Hematopoietic multipotent progenitor cell treated with erythropoietin and hydrocortisone succinate and interleukin-3 and kit ligand, for 8 days (in vitro differentiated cells): ENCODE measurements at regions not wholly inside any gene's neighbourhood (a gene's known extent, or its start where the extent isn't known, plus 50 kb on each side); places are given as distances from the start of the nearest gene placed in this dataset.
"Not testable (repeated sequence)": the region's sequence is repeated elsewhere in the genome, so short reads cannot be mapped to it uniquely, and the experiment has no call there.

Experiments
- DNase-seq: peaks from one replicate; pipeline ENCODE4 v3.0.0-alpha.2; 2015

DNA sequence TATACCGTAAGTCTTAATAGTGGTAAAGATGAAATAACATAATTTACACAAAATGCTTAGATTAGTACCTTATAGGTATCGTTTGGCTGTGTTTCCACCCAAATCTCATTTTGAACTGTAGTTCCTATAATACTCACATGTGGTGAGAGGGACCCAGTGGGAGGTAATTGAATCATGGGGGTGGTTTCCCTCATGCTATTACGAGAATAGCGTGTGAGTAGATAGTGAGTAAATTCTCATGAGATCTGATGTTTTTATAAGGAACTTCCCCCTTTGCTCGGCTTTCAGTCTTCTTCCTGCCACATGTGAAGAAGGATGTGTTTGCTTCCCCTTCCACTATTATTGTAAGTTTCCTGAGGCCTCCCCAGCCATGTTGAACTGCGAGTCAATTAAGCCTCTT, 426.3 kb upstream of the POT1 start:
- DNase-seq, result peak; percentile 3

DNA sequence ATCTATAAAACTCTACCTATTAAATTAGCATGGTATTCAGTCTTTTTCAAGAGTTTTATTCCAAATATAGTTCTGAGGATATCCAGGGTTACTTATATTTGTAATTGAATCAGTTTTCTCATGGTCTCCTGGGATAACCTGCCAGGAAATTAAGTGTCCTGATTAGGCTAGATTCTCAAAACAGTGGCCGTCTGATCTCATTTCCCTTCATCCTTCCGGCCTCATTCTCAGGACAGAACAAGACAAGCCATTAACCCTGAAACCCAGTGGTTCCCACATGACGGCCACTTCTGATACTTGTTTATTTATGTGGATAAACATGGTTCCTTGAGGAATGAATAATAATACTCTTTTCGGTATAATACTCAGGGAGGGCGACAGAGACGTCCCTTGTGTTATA, 417.6 kb upstream of the POT1 start:
- no peak for DNase-seq

DNA sequence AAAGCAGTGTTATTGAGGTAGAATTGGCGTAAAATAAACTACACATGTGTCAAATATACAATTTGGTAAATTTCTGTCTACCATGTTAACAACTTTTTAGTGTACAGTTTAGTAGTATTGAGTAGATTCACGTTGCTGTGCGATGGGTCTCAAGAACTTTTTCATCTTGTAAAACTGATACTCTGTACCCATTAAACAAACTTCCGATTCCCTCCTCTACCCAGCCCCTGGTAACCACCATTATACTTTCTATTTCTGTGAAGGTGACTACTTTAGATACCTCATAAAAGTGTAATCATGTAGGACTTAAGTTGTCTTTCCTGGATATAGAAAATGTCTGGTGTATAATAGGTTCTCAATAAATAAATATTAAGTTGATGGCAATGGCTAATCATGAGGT, 408.5 kb upstream of the POT1 start:
- no peak for DNase-seq

DNA sequence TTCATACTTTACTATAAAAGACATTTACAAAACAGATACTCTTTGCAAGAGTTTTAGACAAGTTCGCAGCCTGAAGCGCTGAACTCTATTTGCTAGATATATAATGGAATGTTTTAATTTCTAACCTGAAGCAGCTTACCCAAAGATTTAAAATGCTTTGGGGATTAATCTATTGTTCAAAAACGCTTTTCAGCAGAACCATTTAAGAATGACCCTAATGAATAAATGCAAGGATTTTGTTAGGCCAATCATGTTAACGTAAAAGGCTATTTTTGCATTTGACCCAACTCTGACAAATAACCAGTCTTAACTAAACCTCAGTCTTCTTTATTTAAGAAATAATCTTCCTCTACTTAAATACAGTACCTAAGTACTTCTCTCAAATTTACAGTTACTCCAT, 406.7 kb upstream of the POT1 start:
- DNase-seq, result no peak

DNA sequence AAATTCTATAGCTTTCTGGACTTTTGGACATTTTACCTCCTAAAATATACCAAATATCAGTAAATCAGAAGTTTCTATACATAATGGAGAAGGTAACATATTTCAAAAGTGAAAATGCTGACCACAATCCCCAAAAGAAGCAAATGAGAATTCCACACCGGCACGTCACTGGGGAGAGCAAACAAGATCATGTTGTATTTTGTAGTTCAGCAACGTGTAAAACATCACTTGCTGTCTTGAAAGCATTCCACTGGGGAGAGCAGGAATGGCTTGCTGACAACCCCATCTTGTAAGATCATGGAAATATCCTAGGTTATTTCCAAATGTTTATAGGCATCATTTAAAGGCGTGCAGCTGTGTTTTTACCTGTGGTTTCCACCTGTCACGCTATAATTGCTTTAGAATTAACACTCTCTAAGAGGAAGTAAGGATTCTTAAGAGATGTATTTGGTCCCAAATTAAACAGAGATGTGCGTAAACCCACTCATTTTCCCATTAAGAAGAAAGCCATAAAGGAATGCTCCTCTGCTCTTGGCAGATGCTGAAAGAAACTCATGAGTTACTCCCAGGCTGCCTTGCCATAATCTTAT, 397.1 kb upstream of the POT1 start:
- DNase-seq, result no peak

DNA sequence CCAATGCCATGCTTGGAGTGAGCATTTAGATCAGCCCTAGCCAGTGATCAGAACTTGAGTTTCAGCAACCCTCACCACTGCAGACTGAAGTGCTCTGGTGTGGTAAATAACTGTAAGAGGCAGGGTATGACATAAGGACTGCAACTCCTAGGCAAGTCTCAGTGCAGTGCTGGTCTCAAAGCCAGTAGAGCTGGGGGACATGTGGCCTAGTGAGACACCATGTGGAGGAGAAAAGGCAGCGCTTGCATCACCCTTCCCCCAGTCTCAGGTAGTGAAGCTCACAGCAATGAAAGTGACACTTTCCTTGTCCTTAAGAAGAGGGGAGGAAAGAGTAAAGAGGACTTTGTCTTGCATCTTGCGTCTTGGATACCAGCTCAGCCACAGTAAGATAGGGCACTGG, 386.8 kb upstream of the POT1 start:
- DNase-seq, result peak; percentile 33

DNA sequence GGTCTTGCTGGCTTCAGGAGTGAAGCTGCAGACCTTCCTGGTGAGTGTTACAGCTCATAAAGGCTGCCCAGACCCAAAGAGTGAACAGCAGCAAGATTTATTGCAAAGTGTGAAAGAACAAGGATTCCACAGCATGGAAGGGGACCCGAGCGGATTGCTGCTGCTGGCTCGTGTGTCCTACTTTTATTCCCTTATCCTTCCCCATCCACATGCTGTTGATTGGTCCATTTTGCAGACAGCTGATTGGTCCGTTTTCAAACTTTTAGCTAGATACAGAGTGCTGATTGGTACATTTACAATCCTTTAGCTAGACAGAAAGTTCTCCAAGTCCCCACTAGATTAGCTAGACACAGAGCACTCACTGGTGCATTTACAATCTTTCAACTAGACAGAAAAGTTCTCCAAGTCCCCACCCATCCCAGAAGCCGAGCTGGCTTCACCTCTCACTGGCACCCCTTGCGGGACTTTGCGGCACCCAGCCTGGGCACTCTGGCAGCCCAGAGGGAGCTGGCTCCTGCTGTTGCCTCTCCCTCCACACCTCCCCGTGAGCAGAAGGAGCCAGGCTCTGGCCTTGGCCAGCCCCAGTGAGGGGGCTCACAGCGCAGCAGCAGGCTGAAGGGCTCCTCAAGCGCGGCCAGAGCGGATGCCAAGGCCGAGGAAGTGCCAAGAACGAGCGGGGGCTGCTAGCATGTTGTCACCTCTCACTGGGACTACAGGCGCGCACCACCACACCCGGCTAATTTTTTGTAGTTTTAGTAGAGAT, 369.6 kb upstream of the POT1 start:
- no peak for DNase-seq

DNA sequence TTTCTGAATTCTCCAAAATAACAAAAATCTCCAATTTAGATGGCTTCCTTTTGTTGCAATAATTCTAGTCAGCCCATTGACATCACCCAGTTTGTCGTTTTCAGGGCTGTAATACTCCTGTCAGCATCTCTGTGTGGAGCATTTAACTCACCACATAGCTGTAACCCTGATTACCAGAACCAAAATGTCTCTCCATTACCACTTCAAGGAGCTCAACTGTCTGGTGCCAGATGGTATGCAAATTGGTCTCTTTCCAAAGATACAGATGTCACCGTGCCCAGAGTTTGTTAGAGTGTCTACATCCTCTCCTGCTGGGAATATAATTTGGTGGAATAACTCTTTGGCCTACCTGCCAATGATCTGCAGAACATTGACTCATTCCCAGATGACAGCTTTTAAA, 350.3 kb upstream of the POT1 start:
- no peak for DNase-seq

DNA sequence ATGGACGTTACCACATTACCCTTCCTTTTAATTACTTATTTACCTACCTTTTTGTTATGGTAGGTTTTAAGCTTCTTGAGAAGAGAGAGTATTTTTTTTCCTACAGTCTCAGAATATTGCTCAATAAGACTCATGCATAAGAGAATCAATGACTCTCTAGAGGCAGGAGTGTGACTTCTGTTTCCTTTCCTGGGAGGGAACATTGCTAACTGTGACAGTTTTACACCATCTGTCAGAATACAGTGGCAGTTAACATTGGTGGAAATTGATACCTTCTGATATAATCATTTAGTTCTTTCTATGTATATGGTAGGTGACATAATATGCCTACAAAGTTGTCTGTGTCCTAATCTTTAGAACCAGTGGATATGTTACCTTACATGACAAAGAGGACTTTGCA, 348.7 kb upstream of the POT1 start:
- no peak for DNase-seq

DNA sequence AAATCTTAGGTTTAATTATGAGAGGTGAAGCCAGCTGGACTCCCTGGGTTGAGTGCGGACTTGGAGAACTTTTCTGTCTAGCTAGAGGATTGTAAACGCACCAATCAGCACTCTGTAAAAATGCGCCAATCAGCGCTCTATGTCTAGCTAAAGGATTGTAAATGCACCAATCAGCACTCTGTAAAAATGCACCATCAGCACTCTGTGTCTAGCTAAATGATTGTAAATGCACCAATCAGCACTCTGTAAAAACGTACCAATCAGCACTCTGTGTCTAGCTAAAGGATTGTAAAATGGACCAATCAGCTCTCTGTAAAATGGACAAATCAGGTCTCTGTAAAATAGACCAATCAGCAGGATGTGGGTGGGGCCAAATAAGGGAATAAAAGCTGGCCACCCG, 345.1 kb upstream of the POT1 start:
- DNase-seq, result not testable (repeated sequence)

DNA sequence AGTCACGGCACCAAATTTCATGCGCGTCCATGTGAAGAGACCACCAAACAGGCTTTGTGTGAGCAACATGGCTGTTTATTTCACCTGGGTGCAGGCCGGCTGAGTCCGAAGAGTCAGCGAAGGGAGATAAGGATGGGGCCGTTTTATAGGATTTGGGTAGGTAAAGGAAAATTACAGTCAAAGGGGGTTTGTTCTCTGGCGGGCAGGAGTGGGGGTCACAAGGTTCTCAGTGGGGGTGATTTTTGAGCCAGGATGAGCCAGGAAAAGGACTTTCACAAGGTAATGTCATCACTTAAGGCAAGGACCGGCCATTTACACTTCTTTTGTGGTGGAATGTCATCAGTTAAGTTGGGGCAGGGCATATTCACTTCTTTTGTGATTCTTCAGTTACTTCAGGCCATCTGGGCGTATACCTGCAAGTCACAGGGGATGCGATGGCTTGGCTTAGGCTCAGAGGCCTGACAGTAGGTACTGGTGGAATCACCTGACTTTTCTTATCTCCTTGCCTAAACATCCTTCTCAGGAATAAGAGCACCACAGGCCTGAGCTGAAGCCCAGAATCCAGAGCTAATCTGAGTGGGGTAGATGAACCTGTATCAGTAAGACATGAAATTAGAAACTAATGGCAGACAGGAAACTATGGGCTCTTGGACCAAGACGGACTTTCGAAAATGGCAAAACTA, 334.7 kb upstream of the POT1 start:
- not testable (repeated sequence) for DNase-seq

DNA sequence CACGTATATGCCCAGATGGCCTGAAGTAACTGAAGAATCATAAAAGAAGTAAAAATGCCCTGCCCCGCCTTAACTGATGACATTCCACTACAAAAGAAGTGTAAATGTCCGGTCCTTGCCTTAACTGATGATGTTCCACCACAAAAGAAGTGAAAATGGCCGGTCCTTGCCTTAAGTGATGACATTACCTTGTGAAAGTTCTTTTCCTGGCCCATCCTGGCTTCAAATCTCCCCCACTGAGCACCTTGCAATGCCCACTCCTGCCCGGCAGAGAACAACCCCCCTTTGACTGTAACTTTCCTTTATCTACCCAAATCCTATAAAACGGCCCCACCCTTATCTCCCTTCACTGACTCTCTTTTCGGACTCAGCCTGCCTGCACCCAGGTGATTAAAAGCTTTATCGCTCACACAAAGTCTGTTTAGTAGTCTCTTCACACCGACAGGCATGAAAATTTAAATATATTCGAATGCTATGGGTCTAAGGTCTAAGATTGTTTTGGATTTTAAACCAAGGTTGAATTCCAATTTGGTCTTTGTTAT, 329.3 kb upstream of the POT1 start:
- DNase-seq, result peak; percentile 41

DNA sequence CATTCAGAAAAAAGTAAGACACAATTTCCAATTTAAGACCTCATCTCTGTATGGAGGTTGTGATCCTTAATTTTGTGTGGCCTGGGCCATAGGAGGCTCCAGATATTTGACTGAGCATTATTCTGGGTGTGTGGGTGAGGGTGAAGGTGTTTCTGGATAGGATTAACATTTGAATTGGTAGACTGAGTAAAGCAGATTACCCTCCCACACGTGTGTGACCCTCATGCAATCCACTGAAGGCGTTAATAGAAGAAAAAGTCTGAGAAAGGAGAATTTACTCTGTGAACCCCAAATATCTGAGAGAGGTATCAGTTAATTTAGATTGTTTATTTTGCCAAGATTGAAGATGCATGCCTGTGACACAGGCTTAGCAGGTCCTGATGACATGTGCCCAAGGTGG, 328.0 kb upstream of the POT1 start:
- DNase-seq, result no peak

DNA sequence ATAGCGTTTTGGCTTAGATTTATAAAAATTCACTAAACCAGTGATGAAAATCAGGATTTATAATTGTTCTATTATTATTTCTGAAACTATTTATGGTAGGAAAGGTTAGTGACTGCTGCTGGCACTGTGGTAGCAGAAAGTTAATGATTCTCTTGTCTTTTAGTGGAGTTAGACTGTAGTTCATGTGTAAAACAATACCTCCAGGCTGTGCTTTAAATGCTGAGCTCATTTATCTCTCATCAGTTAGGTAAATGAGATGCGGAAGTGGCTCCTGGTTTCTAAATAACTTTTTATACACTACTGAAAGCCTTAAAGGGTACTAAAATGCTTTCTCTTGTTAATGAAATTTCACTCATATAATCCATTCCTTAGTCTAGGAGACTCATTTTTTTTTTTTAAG, 326.8 kb upstream of the POT1 start:
- no peak for DNase-seq

DNA sequence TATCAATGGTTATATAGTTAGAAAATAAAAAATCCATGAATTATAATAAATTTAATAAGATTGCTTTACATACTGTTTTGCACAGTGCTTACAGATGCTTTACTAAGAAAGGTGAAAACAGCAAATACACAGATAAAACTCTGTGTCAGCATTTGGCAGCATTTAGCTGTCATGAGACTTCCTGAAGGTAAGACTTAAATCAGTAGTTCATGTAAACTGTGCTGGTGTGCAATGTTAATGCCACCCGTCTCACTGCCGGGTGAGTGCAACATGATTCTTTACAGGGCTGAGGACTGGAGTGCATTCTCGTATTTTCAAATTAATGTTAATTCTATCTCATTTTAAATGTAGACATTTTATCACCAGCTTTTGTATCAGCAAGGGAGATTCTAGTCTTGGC, 326.2 kb upstream of the POT1 start:
- no peak for DNase-seq

DNA sequence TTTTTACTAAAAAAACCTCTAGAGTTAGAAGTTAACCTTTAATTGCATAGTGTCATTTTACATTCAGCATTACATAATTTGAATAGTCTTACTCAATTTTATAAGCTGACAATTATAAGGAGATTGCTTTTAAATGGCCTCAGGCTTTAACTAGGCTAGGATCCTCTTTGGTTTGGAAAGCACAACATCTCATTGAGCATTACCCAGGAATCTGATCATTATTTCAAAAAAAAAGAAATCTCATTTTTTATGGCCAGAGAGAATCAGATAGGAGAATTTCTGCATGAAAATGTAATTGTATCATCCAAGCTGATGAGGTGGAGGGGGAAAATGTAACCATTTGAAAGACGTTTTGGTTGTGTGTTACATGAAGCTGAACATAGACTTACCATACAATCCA, 324.9 kb upstream of the POT1 start:
- DNase-seq, result no peak

DNA sequence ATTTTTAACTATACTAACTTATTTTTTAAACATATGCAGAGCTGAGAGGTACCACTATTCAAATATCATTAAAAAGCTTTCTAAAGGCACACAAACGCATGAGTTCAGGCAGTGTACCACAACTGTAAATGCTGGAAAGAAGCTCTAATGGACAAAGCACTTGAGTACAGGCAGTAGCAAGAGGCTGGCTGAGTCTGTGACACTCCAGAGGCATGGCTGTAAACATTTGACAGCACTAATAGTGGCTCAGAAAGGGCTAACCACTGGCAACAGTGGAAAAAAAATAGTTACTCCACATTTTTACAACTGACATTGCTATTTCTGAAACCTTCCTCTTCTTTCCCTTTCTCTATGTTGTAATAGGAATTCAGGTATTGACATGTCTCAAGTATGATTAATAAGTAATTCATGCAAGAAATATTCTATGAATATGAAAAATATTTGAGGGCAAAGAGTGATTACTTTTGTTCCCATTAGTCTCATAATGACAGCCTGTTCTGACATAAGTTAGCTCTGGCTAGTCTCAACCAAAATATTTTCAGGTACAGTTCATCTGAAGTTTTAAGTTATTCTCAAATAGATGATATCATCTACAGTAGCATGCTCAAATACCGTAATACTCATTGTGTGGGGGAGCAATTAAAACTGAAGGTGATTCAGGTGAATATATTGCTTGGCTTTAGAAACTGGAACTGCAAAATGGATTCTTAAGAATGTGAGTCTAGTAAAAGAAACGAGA, 324.0 kb upstream of the POT1 start:
- no peak for DNase-seq

DNA sequence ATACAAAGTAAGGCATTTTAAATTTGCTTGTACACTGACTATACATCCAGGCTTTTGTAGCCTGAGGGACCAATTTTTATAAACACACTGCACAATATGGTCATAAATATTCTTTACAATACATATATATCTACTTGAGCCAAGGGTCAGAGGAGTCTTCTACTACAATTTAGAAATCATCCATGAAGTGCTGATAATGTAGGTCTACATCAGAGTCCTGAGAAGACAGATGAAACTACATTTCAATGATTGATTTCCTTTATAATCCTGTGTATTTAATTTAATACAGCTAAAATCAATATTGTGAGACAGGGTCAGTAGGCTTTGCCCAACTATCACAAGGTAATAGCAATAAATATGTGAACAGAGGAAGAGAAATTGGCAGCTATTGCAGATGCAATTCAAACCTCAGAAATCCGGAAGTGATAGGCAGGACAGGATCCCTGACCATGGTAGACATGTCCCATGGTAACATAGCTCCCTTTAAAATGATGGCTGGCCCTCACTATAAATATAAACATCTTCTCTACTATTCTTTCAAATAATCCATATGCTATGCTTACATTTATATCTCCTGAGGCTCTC, 318.0 kb upstream of the POT1 start:
- DNase-seq, result no peak

DNA sequence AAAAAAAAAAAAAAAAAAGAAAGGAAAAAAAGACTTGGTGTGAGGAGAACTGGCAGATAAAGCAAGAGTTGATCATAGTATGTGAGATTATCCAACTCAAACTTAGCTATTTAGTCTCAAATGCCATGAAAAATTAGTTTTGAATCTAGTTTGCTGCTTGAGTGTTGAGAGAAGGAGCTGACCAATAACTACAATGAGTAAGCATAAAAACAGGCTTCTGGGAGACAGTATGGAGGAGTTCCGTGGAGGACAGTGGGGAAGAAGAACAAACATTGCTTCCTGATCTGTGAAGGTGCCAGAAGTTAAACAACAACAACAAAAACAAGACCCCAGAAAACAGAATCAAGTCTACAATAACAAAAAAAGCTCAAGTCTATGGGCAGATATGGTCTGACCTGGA, 317.1 kb upstream of the POT1 start:
- no peak for DNase-seq

DNA sequence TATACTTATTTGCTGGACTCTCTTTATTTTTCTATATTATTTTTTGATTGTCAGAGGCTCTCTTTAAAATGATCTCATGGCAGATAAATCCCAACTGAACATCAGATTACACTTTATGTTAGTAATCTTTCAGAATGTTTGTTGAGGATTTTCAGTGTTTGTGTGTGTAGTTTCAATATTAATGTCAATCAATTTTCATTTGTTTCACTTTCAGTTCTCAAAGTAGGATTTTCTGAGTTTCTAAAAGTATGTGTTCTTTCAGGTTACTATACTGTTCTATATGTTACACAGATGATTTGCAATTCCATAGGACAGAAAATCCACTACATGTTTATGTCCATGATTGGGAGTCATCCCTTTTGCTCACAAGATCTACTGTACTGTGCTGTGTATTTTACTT, 311.9 kb upstream of the POT1 start:
- no peak for DNase-seq

DNA sequence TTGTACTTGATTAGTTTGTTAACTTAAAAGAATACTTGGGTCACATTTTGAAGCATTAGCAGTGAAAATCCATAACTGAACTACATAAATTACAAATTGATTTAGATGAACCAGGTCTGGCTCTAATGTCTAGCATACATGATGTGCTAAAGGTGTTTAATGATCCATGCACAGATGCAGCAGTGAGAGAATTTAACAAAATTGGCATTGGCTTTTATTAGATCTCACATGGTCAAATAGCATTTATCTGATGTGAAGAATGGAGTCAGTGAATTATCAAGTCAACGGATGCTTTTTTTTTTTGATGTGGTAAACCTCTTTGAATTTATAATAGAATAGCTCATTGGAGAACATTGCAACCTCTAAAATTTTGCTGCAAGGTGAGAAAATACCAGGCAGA, 293.0 kb upstream of the POT1 start:
- DNase-seq, result no peak

DNA sequence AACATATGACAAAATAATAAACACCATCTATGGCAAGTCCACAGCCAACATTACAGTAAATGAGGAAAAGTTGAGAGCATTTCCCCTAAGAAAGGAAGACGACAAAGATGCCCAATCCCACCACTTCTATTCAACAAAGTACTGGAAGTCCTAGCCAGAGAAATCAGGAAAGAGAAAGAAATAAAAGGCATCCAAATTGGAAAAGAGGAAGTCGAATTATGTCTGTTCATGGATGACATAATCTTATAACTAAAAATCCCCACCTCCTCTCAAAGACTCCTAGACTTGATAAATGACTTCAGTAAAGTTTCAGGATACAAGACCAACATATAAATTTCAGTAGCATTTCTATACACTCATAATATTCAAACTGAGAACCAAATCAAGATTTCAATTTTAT, 288.5 kb upstream of the POT1 start:
- DNase-seq, result no peak

DNA sequence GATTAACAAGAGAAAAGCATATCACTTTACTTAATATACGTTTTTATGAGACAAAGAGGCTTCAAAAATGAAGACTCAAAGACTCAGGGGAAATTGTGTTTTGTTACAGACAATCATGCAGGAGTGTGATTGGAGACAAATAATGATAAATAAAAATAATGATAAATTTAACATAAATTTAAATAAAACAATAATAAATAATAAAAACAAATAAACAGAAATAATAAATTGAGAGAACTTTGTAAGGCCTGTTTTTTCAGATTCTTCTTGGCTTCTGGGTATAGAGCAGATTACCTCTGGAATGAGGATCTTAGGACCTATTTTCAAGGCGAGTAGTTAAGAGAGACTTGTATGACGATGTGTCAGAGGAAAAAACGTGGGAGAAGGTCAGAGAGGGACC, 271.4 kb upstream of the POT1 start:
- DNase-seq, result no peak
